AG09319 (cell line): ENCODE measurements at regions not wholly inside any gene's neighbourhood (a gene's known extent, or its start where the extent isn't known, plus 50 kb on each side); places are given as distances from the start of the nearest gene placed in this dataset.

ENCODE experiments used
- DNase-seq: peaks from one replicate; pipeline ENCODE4 v3.0.0-alpha.2; 2010; ENCODE audit warnings: low read depth; ENCODE audit errors: extremely low read depth
- TF ChIP-seq, protein P1 (sequence below): IDR thresholded peaks from 2 replicates; pipeline ENCODE4 v1.5.1; 2011; ENCODE audit warnings: low read depth, mild to moderate bottlenecking, inconsistent platforms, low read length, moderate library complexity

DNA sequence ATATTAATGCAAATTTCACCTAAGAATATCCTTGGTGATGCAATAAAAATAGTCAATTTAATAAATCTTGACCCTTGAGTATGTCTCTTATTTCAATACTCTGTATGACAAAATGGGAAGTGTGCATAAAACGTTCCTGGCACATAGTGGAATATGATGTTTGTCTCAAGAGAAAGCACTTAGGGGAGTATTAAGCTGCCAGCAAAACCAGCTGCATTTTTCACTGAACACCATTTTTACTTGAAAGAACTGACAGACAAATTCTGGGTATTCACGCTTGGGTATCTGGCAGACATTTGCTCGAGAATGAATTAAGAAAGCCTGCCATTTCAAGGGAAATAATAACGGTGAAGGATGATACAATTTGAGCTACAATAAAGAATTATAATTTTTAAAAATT, 364.8 kb downstream of the SOX9 start:
- no peak for DNase-seq
- TF ChIP-seq, protein P1, sequence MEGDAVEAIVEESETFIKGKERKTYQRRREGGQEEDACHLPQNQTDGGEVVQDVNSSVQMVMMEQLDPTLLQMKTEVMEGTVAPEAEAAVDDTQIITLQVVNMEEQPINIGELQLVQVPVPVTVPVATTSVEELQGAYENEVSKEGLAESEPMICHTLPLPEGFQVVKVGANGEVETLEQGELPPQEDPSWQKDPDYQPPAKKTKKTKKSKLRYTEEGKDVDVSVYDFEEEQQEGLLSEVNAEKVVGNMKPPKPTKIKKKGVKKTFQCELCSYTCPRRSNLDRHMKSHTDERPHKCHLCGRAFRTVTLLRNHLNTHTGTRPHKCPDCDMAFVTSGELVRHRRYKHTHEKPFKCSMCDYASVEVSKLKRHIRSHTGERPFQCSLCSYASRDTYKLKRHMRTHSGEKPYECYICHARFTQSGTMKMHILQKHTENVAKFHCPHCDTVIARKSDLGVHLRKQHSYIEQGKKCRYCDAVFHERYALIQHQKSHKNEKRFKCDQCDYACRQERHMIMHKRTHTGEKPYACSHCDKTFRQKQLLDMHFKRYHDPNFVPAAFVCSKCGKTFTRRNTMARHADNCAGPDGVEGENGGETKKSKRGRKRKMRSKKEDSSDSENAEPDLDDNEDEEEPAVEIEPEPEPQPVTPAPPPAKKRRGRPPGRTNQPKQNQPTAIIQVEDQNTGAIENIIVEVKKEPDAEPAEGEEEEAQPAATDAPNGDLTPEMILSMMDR = no peak

- TF ChIP-seq, protein P1 = no peak
- DNase-seq = no peak
These were observed 366.0 kb downstream of the SOX9 start for GRCh38 chr17:72486806-72487205.

- no peak for DNase-seq
- TF ChIP-seq, protein P1 = no peak
These were observed 367.1 kb downstream of the SOX9 start for GRCh38 chr17:72487731-72488494.

DNA sequence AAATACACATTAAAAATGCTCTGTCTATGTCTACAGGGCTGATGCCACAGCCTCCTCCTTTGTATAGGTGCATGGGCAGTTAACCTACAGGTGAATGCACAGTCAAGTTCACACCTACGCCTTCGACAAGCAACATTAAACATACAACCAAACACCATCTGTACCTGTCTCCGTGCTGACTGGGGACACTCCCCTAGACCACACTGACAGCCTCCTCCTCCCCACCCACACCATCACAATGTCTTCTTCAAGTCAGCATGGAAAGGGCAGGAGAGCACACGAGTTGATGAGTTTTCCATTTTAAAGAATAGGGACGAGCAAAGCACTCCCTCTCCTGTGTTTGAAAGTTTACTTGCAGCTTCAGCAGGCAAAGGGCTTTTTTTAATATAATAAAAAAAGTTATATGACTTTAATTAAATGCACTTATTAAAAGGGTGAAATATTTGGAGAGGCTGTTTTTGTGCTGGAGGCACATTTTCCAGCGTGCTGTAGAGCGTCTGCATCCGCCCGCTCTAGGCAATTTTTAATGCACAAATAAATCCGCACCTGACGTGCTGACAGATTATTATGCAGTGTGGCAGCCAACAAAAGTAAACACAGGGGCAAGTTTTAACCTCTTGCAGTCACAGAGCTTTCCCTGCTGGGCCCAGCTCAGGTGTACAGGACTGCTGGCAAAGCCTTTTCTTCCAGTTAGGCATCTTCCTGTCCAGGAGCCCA, 367.9 kb downstream of the SOX9 start:
- TF ChIP-seq, protein P1 = no peak
- no peak for DNase-seq

DNA sequence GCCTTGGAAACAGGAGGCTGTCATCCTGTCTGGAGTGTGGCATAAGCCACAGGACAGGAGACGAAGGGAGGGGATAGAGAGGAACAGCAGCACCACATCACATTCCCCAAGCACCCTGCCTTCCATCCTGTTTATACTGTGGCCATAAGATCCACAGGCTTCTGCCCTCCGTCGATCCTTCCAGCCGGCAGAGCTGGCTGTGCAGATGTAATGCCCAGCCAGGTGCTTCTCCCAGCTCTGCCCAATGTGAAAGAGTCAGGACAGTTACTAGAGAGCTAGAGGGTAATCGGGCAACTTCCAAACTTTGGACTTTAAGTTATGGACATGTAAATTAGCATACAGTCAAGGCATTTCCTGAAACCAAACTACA, 368.4 kb downstream of the SOX9 start:
- TF ChIP-seq, protein P1 = no peak
- DNase-seq = no peak

DNA sequence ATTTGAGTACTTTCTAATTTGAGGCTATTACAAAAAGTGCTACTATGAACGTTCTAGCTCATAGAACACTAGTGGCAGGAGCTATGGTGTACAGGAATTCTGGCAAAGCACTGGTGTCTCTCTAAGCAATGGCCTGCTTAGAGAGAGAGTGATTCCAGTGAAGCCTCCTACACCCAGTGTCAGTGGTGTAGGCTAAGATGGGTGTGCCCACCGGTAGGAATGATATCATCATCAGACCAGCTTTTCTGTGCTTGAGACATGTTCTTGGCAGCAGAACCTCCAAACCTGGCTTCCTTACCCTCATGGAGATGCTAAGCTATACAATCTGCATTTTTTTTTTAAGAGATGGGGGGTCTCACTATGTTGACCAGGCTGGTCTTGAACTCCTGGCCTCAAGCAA, 370.3 kb downstream of the SOX9 start:
- no peak for DNase-seq
- TF ChIP-seq, protein P1 = no peak

- no peak for DNase-seq
- TF ChIP-seq, protein P1 = no peak
These were observed 371.7 kb downstream of the SOX9 start for GRCh38 chr17:72492494-72492893.
